SK-N-SH (cell line): ENCODE measurements at regions not wholly inside any gene's neighbourhood (a gene's known extent, or its start where the extent isn't known, plus 50 kb on each side); places are given as distances from the start of the nearest gene placed in this dataset.
"Not testable (repeated sequence)": the region's sequence is repeated elsewhere in the genome, so short reads cannot be mapped to it uniquely, and the experiment has no call there.

Source experiments
- CHD2 ChIP-seq: fragments of 150-350 bp; IDR thresholded peaks from 2 replicates; pipeline ENCODE4 v1.6.1; 2018; ENCODE audit warnings: low read length; ENCODE audit not compliant: partially characterized antibody
- CTCF ChIP-seq: fragments of 200-600 bp; sonication (generic); IDR thresholded peaks from 2 replicates; pipeline ENCODE4 v1.6.1; 2017; ENCODE audit warnings: antibody characterized with exemption, mild to moderate bottlenecking, moderate library complexity
- EP300 ChIP-seq, 2 experiments: IDR thresholded peaks; 2 replicates each; pipeline versions ENCODE4 v1.4.0 to v1.6.1; 2012; ENCODE audit warnings: borderline replicate concordance in 1 of 2, low read depth in 1 of 2, low read length in 1 of 2
- IRF3 ChIP-seq: fragments of 150-350 bp; IDR thresholded peaks from 2 replicates; pipeline ENCODE4 v1.6.1; 2016; ENCODE audit warnings: mild to moderate bottlenecking, low read depth, low read length
- NRF1 ChIP-seq: IDR thresholded peaks from 2 replicates; pipeline ENCODE4 v1.6.1; 2012; ENCODE audit warnings: low read depth, mild to moderate bottlenecking, low read length
- POLR2AphosphoS5 ChIP-seq: IDR thresholded peaks from 2 replicates; pipeline ENCODE4 v1.6.1; 2012; ENCODE audit warnings: low read depth, low read length
- RAD21 ChIP-seq: IDR thresholded peaks from 2 replicates; pipeline ENCODE4 v1.6.1; 2012; ENCODE audit warnings: mild to moderate bottlenecking, low read length
- RFX5 ChIP-seq: IDR thresholded peaks from 2 replicates; pipeline ENCODE4 v1.6.1; 2012; ENCODE audit warnings: mild to moderate bottlenecking, improper control_type of control experiment, low read length
- TAF1 ChIP-seq: IDR thresholded peaks from 2 replicates; pipeline ENCODE4 v1.6.1; 2012; ENCODE audit warnings: low read depth, mild to moderate bottlenecking, low read length, moderate library complexity, borderline replicate concordance
- TCF12 ChIP-seq: IDR thresholded peaks from 2 replicates; pipeline ENCODE4 v1.4.0; 2012
- TEAD4 ChIP-seq: IDR thresholded peaks from 2 replicates; pipeline ENCODE4 v1.4.0; 2012; ENCODE audit warnings: mild to moderate bottlenecking, borderline replicate concordance; ENCODE audit not compliant: insufficient read depth
- YY1 ChIP-seq: IDR thresholded peaks from 2 replicates; pipeline ENCODE4 v1.4.0; 2012; ENCODE audit warnings: low read depth, mild to moderate bottlenecking
- TF ChIP-seq, protein P1 (sequence below): IDR thresholded peaks from 2 replicates; pipeline ENCODE4 v1.4.0; 2012; ENCODE audit warnings: low read depth

DNA sequence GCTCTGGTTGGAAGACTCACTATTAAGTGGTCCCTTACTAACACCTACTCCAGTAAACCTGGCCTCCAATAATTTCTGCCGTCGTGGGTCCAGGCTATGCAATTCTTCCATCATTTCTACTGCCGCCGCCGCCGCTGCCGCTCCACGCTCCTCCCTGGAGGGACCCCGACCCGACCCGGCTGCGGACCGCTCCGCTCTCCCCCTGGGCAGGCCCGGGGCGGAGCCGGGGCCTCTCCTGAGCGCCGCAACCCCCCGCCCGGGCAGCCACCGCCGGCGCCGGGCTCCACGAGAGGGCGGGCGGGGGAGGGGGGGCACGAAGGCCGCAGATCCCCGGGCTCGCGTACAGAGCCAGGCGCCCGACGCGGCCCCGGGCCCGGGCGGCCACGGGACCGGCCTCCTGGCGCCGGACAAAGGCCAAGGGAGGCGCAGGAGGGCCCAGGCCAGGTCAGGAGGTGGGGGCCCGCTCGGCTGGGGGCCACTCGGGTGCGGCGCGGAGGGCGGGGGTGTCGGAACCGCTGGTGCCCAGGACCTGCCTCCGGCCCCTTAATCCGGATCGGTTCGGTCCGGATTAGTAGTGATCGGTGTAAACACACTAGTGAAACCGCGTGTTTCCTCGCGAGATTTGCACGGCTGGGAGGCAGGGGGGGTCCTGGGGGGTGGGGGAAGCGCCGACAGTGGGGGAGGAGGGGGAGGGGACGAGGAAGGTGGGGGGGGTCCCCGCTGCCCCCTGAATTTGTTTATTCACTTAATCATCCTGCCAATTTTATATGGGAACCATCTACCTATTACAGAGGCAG lies 215.1 kb upstream of the CCL2 start:
- TF ChIP-seq CTCF; TAF1; IRF3; EP300 (IDR thresholded peaks at IDR 0.05; ENCODE audit: borderline replicate concordance in 1 of 2, low read depth in 1 of 2, low read length in 1 of 2); RFX5; TCF12; NRF1; POLR2AphosphoS5; RAD21; CHD2; TEAD4; YY1: not testable (repeated sequence)
- TF ChIP-seq, protein P1, sequence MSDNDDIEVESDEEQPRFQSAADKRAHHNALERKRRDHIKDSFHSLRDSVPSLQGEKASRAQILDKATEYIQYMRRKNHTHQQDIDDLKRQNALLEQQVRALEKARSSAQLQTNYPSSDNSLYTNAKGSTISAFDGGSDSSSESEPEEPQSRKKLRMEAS: not testable (repeated sequence)
